HepG2 (cell line): ENCODE measurements at regions not wholly inside any gene's neighbourhood (a gene's known extent, or its start where the extent isn't known, plus 50 kb on each side); places are given as distances from the start of the nearest gene placed in this dataset.

Source experiments
- AHR ChIP-seq: IDR thresholded peaks from 2 replicates; pipeline ENCODE4 v1.6.1; 2018; ENCODE audit warnings: missing genetic modification reagents, missing compliant biosample characterization
- CREB1 ChIP-seq, 2 experiments: fragments of 450-650 bp in 1 of 2; IDR thresholded peaks; 2 replicates each; pipeline ENCODE4 v1.6.1; 2016 to 2017; ENCODE audit warnings: control low read depth in 1 of 2, mild to moderate bottlenecking in 1 of 2, missing compliant biosample characterization in 1 of 2, missing genetic modification characterization in 1 of 2
- FOXP1 ChIP-seq, 2 experiments: fragments of 450-650 bp in 1 of 2; IDR thresholded peaks; 2 replicates each; pipeline ENCODE4 v1.6.1; 2017 to 2018; ENCODE audit warnings: antibody characterized with exemption in 1 of 2
- HOXA7 ChIP-seq: sonication (generic); formaldehyde crosslinking; IDR thresholded peaks from 2 replicates; pipeline ENCODE4 v1.8.1; 2022; ENCODE audit warnings: mild to moderate bottlenecking, missing genetic modification reagents, moderate library complexity
- KDM5A ChIP-seq: fragments of 200-600 bp; sonication (generic); IDR thresholded peaks from 2 replicates; pipeline ENCODE4 v1.7.0; 2018; ENCODE audit warnings: antibody characterized with exemption, mild to moderate bottlenecking, low read length, borderline replicate concordance
- MAFK ChIP-seq, 2 experiments: IDR thresholded peaks in 1 of 2; conservative IDR thresholded peaks in 1 of 2; 2 replicates each; pipeline ENCODE4 v1.6.1; 2011; ENCODE audit warnings: improper control_type of control experiment in 2 of 2, low read length in 2 of 2
- NFRKB ChIP-seq: fragments of 450-650 bp; IDR thresholded peaks from 2 replicates; pipeline ENCODE4 v1.6.1; 2017
- RFX1 ChIP-seq: fragments of 450-650 bp; IDR thresholded peaks from 2 replicates; pipeline ENCODE4 v1.6.1; 2017
- TAF15 ChIP-seq: fragments of 200-400 bp; formaldehyde crosslinking; IDR thresholded peaks from one replicate; pipeline ENCODE4 v1.6.1; 2018; ENCODE audit warnings: mild to moderate bottlenecking, low read depth, low read length; ENCODE audit not compliant: poor library complexity, severe bottlenecking
- ZNF335 ChIP-seq: sonication (generic); formaldehyde crosslinking; IDR thresholded peaks from 2 replicates; pipeline ENCODE4 v1.4.0; 2020; ENCODE audit warnings: missing genetic modification reagents
- ZNF609 ChIP-seq: sonication (generic); formaldehyde crosslinking; IDR thresholded peaks from 2 replicates; pipeline ENCODE4 v1.4.0; 2020; ENCODE audit warnings: mild to moderate bottlenecking, missing genetic modification reagents, borderline replicate concordance
- TF ChIP-seq, protein P1 (sequence below): sonication (generic); formaldehyde crosslinking; IDR thresholded peaks from 2 replicates; pipeline ENCODE4 v1.5.0; 2020; ENCODE audit warnings: mild to moderate bottlenecking, missing genetic modification reagents, moderate library complexity

DNA sequence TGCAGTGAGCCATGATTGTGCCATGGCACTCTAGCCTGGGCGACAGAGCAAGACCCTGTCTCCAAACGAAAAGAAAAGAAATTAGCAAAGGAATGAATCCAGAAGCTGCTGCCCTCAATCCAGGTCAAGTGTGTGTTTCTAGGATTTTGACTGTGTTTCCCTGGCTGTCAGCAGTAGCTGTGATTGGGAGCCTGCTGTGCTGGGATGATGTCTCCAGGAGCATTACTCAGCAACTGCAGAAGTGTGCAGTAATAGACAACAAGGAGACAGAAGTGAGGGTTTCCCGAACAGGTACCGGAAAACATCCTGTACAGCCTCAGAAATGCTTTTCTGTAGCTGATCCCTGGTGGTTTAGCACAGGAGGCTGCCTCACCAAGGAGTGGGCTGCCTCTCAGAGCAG, 492.5 kb downstream of the FUT8 start:
- TF ChIP-seq MAFK (conservative IDR thresholded peaks at IDR 0.05 in 1 of 2, IDR thresholded peaks at IDR 0.05 in 1 of 2; ENCODE audit: low read length in 2 of 2) (no peak), CREB1 (IDR thresholded peaks at IDR 0.05) (no peak), CREB1 (CRISPR knock-in tag; IDR thresholded peaks at IDR 0.05) (no peak), NFRKB (no peak), HOXA7 (CRISPR knock-in tag) (no peak), TAF15 (no peak), ZNF609 (no peak), KDM5A (no peak), ZNF335 (CRISPR knock-in tag) (no peak), RFX1 (no peak), AHR (CRISPR knock-in tag) (no peak), FOXP1 (IDR thresholded peaks at IDR 0.05) (no peak), FOXP1 (CRISPR knock-in tag; IDR thresholded peaks at IDR 0.05) (no peak)
- TF ChIP-seq, protein P1, sequence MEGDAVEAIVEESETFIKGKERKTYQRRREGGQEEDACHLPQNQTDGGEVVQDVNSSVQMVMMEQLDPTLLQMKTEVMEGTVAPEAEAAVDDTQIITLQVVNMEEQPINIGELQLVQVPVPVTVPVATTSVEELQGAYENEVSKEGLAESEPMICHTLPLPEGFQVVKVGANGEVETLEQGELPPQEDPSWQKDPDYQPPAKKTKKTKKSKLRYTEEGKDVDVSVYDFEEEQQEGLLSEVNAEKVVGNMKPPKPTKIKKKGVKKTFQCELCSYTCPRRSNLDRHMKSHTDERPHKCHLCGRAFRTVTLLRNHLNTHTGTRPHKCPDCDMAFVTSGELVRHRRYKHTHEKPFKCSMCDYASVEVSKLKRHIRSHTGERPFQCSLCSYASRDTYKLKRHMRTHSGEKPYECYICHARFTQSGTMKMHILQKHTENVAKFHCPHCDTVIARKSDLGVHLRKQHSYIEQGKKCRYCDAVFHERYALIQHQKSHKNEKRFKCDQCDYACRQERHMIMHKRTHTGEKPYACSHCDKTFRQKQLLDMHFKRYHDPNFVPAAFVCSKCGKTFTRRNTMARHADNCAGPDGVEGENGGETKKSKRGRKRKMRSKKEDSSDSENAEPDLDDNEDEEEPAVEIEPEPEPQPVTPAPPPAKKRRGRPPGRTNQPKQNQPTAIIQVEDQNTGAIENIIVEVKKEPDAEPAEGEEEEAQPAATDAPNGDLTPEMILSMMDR (CRISPR knock-in tag): no peak
